Fibroblast of lung (primary cell): ENCODE measurements at regions not wholly inside any gene's neighbourhood (a gene's known extent, or its start where the extent isn't known, plus 50 kb on each side); places are given as distances from the start of the nearest gene placed in this dataset.

Experiments used
- DNase-seq, 2 donors: peaks; one replicate each; pipeline versions ENCODE4 v3.0.0 to v3.0.0-alpha.2; 2010; ENCODE audit warnings: low read depth in 2 of 2
- H2AFZ ChIP-seq: 2 replicates; pipeline ENCODE4 v1.5.1; 2012; ENCODE audit warnings: low read length, control low read depth, inconsistent platforms
- H3K27ac ChIP-seq: 2 replicates; pipeline ENCODE4 v1.5.1; 2011; ENCODE audit warnings: low read length, control low read depth; ENCODE audit not compliant: insufficient read depth
- H3K27me3 ChIP-seq: 2 replicates; pipeline ENCODE4 v1.5.1; 2011; ENCODE audit warnings: mild to moderate bottlenecking, low read length; ENCODE audit not compliant: control insufficient read depth, insufficient read depth
- H3K36me3 ChIP-seq: 2 replicates; pipeline ENCODE4 v1.5.1; 2011; ENCODE audit warnings: low read length; ENCODE audit not compliant: control insufficient read depth, insufficient read depth
- H3K4me1 ChIP-seq: 2 replicates; pipeline ENCODE4 v1.5.1; 2011; ENCODE audit warnings: low read length; ENCODE audit not compliant: control insufficient read depth, insufficient read depth; ENCODE audit errors: extremely low read depth
- H3K4me2 ChIP-seq: 2 replicates; pipeline ENCODE4 v1.5.1; 2011; ENCODE audit warnings: low read length, control low read depth; ENCODE audit not compliant: insufficient read depth; ENCODE audit errors: extremely low read depth
- H3K4me3 ChIP-seq, 4 experiments: fragments of 200-600 bp in 1 of 4; sonication (generic) in 1 of 4; replicated peaks in 1 of 4; 2 replicates each; pipeline ENCODE4 v1.5.1; 2011 to 2016; ENCODE audit warnings: low read length in 4 of 4, low read depth in 3 of 4, mild to moderate bottlenecking in 3 of 4, control low read depth in 2 of 4, inconsistent platforms in 1 of 4, mixed read lengths in 1 of 4; ENCODE audit not compliant: insufficient read depth in 1 of 4; ENCODE audit errors: control extremely low read depth in 1 of 4
- H3K79me2 ChIP-seq: 2 replicates; pipeline ENCODE4 v1.5.1; 2012; ENCODE audit warnings: mild to moderate bottlenecking, low read length, inconsistent platforms; ENCODE audit not compliant: control insufficient read depth, insufficient read depth
- H3K9ac ChIP-seq: 2 replicates; pipeline ENCODE4 v1.5.1; 2011; ENCODE audit warnings: mild to moderate bottlenecking, low read length, control low read depth; ENCODE audit not compliant: insufficient read depth
- H3K9me3 ChIP-seq: 2 replicates; pipeline ENCODE4 v1.5.1; 2012; ENCODE audit warnings: low read depth, low read length; ENCODE audit not compliant: control insufficient read depth, insufficient read depth
- H4K20me1 ChIP-seq: 2 replicates; pipeline ENCODE4 v1.5.1; 2011; ENCODE audit warnings: low read length; ENCODE audit not compliant: control insufficient read depth, insufficient read depth; ENCODE audit errors: extremely low read depth
- EZH2 ChIP-seq: IDR thresholded peaks from 2 replicates; pipeline ENCODE4 v1.5.1; 2012; ENCODE audit warnings: low read length, control low read depth, mild to moderate bottlenecking; ENCODE audit errors: missing control alignments
- TF ChIP-seq, protein P1 (sequence below), 2 donors: IDR thresholded peaks in 1 of 2; conservative IDR thresholded peaks in 1 of 2; 1 replicate in 1 of 2; 2 replicates in 1 of 2; pipeline ENCODE4 v1.5.1; 2011 to 2012; ENCODE audit warnings: low read length in 2 of 2, control low read depth in 1 of 2, inconsistent platforms in 1 of 2, low read depth in 1 of 2, mild to moderate bottlenecking in 1 of 2

DNA sequence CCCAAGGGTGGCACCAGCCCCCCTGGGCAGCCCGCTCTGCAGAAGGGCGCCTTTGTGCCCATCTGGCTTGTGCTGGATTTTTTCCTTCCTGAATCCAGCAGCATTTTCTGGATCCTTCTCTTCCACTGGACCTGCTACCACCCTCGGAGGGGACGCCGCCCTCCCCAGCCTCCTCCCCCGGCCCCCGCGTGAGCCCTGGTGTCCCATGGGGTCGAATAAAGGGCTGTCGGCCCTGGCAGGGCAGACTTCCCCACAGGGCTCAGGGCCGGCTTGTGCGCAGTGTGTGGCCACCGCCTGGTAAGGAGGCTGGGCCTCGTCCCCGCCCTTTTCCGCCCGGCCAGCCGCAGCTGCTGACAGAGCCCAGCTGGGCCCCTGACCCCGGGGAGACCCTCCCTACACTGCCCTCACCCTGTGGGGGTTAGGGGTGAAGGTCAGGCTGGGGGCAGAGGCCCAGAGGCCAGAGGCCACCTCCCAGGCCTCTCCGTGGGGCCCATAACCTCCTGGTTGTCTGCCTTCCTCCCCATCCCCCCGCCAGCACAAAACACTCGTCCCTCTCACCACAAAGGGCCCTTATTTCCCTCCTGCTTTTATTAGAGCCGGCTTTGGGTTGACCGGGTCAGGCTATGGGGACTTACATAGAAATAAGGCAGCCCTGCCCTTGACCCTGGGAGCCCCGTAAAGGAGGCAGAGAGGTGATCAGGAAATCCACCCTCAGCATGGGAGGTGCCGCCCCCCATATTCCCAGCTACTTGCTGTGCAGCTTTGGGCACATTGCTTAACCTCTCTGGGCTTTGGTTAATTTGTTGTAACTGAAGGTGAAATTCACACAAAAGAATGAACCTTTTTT lies 179.3 kb upstream of the CIBAR2 start:
- H3K4me2 ChIP-seq, result peak overlapping the region; percentile 5
- no peak overlapping the region for H2AFZ ChIP-seq
- H4K20me1 ChIP-seq, result no peaks in the 10 kb centered on the region
- peak in 1 of 2 donors; percentile 64 for DNase-seq
- peak overlapping the region; percentile 32 for H3K27ac ChIP-seq
- no peak for TF ChIP-seq EZH2
- TF ChIP-seq, protein P1, sequence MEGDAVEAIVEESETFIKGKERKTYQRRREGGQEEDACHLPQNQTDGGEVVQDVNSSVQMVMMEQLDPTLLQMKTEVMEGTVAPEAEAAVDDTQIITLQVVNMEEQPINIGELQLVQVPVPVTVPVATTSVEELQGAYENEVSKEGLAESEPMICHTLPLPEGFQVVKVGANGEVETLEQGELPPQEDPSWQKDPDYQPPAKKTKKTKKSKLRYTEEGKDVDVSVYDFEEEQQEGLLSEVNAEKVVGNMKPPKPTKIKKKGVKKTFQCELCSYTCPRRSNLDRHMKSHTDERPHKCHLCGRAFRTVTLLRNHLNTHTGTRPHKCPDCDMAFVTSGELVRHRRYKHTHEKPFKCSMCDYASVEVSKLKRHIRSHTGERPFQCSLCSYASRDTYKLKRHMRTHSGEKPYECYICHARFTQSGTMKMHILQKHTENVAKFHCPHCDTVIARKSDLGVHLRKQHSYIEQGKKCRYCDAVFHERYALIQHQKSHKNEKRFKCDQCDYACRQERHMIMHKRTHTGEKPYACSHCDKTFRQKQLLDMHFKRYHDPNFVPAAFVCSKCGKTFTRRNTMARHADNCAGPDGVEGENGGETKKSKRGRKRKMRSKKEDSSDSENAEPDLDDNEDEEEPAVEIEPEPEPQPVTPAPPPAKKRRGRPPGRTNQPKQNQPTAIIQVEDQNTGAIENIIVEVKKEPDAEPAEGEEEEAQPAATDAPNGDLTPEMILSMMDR (conservative IDR thresholded peaks at IDR 0.05 in 1 of 2, IDR thresholded peaks at IDR 0.05 in 1 of 2; ENCODE audit: low read depth in 1 of 2, low read length in 2 of 2), result no peak
- no peak overlapping the region for H3K4me3 ChIP-seq
- H3K27me3 ChIP-seq, result no peaks in the 10 kb centered on the region
- no peaks in the 10 kb centered on the region for H3K9me3 ChIP-seq
- peak overlapping the region; percentile 7 for H3K9ac ChIP-seq
- no peaks in the 10 kb centered on the region for H3K79me2 ChIP-seq
- H3K36me3 ChIP-seq, result no peaks in the 10 kb centered on the region
- H3K4me1 ChIP-seq, result peaks cover 19% of the 10 kb centered on the region

DNA sequence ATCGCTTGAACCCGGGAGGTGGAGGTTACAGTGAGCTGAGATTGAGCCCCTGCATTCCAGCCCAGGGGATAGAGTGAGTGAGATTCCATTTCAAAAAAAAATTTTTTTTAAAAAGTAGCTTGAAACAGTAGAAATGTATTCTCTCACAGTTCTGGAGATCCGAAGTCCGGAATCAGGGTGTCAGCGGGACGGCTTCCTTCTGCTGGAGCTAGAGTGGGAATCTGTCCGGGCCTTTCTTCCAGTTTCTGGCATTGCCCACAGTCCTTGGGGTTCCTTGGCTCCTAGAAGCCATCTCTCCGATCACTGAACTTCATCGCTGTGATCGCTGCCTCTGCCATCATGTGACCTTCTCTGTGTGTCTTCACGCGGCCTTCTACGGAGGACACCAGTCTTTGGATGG lies 181.2 kb upstream of the CIBAR2 start:
- Histone ChIP-seq H3K4me2 (no peak overlapping the region), H2AFZ (no peak overlapping the region), H3K27ac (no peak overlapping the region), H3K27me3 (no peaks in the 10 kb centered on the region), H3K9me3 (no peaks in the 10 kb centered on the region), H3K4me3 (no peak overlapping the region), H3K4me1 (peaks cover 13% of the 10 kb centered on the region), H3K9ac (no peak overlapping the region), H4K20me1 (no peaks in the 10 kb centered on the region), H3K79me2 (no peaks in the 10 kb centered on the region), H3K36me3 (no peaks in the 10 kb centered on the region)
- no peak for TF ChIP-seq EZH2
- TF ChIP-seq, protein P1 (conservative IDR thresholded peaks at IDR 0.05 in 1 of 2, IDR thresholded peaks at IDR 0.05 in 1 of 2; ENCODE audit: low read depth in 1 of 2, low read length in 2 of 2), result no peak
- DNase-seq, result no peak

DNA sequence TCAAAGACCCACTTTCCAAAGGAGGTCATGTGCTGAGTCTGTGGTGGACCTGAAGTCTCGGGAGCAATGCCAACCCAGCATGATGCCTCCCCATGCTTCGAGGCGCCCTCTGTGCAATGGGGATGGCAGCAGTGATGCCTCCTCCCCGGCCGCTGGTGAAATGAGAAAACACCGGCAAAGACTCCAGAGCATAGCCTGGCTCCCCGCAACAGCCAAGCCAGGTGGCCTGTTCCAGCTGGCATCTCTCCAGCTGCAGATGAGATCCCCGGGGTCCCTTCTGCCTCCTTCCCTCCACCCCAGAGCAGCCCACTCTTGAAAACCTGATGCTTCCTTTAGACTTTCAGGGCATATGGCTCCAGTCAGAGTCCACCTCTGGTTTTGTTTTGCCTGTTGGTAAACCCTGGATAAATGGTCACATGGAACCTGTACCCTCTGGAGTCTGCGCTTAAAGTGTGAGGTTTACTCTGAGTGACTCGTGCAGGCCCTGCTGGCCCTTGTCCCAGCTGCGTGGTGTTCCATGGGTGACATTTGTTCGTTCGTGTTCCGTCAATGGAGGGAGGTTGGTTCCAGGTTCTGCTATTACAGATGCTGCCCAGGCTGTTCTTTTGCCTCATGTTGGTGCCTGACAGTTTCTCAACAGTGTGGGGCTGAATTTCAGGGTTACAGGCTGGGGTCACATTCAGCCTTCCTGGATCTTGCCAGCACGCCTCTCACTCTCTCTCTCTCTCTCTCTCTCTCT lies 181.8 kb upstream of the CIBAR2 start:
- no peaks in the 10 kb centered on the region for H4K20me1 ChIP-seq
- no peaks in the 10 kb centered on the region for H3K27me3 ChIP-seq
- no peaks in the 10 kb centered on the region for H3K36me3 ChIP-seq
- no peak overlapping the region for H3K27ac ChIP-seq
- H3K9me3 ChIP-seq, result no peaks in the 10 kb centered on the region
- peak in 1 of 2 donors; percentile 55 for DNase-seq
- peaks cover 13% of the 10 kb centered on the region for H3K4me1 ChIP-seq
- no peak overlapping the region for H3K9ac ChIP-seq
- no peak overlapping the region for H3K4me3 ChIP-seq
- no peaks in the 10 kb centered on the region for H3K79me2 ChIP-seq
- TF ChIP-seq EZH2, result no peak
- TF ChIP-seq, protein P1 (conservative IDR thresholded peaks at IDR 0.05 in 1 of 2, IDR thresholded peaks at IDR 0.05 in 1 of 2; ENCODE audit: low read depth in 1 of 2, low read length in 2 of 2), result no peak
- no peak overlapping the region for H2AFZ ChIP-seq
- H3K4me2 ChIP-seq, result no peak overlapping the region
